ENCODE measurements at regions not wholly inside any gene's neighbourhood (a gene's known extent, or its start where the extent isn't known, plus 50 kb on each side); places are given as distances from the start of the nearest gene placed in this dataset.

GRCh38 chr3:118817748-118818165 lies 216.9 kb downstream of the IGSF11 start:
- intact Hi-C loops (cut with DNase I; ENCODE audit: low total_unique reads): no loop called here
- no peak for DNase-seq
- Histone ChIP-seq H3K9me3 (no peaks in the 10 kb centered on the region), H3K27ac (no peak overlapping the region), H3K4me1 (no peaks in the 10 kb centered on the region), H3K36me3 (no peaks in the 10 kb centered on the region), H3K4me3 (no peak overlapping the region), H3K27me3 (no peaks in the 10 kb centered on the region)
- TF ChIP-seq, protein P1, sequence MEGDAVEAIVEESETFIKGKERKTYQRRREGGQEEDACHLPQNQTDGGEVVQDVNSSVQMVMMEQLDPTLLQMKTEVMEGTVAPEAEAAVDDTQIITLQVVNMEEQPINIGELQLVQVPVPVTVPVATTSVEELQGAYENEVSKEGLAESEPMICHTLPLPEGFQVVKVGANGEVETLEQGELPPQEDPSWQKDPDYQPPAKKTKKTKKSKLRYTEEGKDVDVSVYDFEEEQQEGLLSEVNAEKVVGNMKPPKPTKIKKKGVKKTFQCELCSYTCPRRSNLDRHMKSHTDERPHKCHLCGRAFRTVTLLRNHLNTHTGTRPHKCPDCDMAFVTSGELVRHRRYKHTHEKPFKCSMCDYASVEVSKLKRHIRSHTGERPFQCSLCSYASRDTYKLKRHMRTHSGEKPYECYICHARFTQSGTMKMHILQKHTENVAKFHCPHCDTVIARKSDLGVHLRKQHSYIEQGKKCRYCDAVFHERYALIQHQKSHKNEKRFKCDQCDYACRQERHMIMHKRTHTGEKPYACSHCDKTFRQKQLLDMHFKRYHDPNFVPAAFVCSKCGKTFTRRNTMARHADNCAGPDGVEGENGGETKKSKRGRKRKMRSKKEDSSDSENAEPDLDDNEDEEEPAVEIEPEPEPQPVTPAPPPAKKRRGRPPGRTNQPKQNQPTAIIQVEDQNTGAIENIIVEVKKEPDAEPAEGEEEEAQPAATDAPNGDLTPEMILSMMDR (IDR thresholded peaks at IDR 0.05): peak; percentile 35 to 48

DNA sequence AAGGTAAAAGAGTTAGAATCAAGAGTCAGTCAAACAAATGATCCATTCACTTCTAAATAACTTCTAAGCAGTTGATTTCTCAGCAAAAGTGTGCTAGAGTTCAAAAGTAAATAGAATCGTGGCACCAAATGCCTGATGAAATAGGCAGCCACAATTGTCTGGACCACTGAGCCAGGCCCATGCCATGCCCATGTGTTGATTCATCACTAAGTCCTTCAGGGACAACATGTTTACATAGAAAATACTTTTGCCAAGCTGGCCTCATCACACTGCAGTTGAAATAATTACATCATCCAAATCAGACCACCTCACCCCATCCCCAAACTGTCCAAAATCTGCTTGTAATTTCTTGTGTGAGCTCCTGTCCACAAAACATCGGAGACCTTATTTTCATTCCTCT lies 216.3 kb downstream of the IGSF11 start:
- H3K36me3 ChIP-seq: no peaks in the 10 kb centered on the region
- intact Hi-C loops (cut with DNase I; ENCODE audit: low total_unique reads): no loop called here
- H3K27ac ChIP-seq: no peak overlapping the region
- no peaks in the 10 kb centered on the region for H3K4me1 ChIP-seq
- TF ChIP-seq, protein P1 (IDR thresholded peaks at IDR 0.05): no peak
- H3K4me3 ChIP-seq: no peak overlapping the region
- H3K27me3 ChIP-seq: no peaks in the 10 kb centered on the region
- no peak for DNase-seq
- no peaks in the 10 kb centered on the region for H3K9me3 ChIP-seq

DNA sequence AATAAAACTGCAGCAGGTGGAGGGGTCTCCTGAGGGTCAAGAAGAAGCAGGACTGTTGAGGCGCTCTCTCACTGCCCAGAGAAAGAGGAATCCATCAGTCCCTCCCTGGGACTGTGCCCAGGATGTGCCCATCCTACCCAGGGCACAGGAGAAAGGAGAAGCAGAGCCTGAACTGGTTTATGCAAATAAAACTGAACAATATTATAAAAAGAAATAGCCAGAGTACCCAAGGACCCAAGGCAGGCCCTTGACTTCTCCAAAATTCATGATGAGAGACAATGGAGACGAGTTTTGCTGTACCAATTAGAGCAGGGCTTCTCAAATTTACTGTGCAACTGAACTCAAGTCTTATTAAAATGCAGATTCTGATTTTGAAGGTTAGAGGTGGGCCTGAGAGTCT lies 211.0 kb downstream of the IGSF11 start:
- TF ChIP-seq, protein P1 (IDR thresholded peaks at IDR 0.05): no peak
- Histone ChIP-seq H3K27me3 (no peaks in the 10 kb centered on the region), H3K4me3 (no peak overlapping the region), H3K9me3 (no peaks in the 10 kb centered on the region), H3K36me3 (no peaks in the 10 kb centered on the region), H3K4me1 (no peaks in the 10 kb centered on the region), H3K27ac (no peak overlapping the region)
- DNase-seq: no peak
- intact Hi-C loops (cut with DNase I; ENCODE audit: low total_unique reads): no loop called here

DNA sequence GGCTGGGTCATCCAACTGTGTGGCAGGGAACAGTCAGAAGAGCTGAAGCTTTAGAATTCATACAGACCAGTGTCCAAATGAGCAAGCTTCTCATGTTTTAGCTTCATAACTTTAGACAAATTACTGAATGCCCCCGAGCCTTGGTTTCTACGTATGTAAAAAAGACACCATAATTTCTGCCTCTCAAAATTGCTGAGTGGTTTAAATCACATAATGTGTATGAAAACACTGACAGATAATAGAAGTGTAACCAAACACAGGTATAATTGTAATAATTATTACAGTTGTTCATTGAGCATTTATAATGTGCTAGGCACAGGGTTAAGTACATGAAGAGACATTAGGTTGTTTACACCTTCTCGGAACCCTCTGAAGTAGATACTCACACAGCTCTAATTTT lies 207.2 kb downstream of the IGSF11 start:
- Histone ChIP-seq H3K27me3 (no peaks in the 10 kb centered on the region), H3K36me3 (no peaks in the 10 kb centered on the region), H3K4me1 (no peaks in the 10 kb centered on the region), H3K27ac (no peak overlapping the region), H3K4me3 (no peak overlapping the region), H3K9me3 (no peaks in the 10 kb centered on the region)
- intact Hi-C loops (cut with DNase I; ENCODE audit: low total_unique reads): no loop called here
- no peak for DNase-seq
- TF ChIP-seq, protein P1 (IDR thresholded peaks at IDR 0.05): no peak

DNA sequence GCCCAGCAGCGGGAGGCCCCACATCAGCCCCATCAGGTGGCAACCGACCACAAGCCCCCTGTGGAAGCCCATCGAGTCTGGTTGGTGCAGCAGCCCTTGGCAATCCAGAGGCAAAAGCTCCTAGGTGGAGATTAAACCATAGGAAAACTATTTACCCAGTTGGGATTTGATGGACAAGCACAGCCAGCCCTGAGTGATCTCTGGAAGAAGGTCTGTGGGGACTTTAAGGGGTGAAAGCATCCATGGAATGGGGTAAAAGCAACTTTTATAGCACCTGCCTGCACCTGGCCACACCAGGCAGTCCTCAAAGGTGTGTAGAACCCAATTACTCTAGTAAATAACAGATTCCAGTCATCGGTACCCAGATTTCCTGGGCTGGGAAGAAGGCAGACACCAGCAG lies 206.3 kb downstream of the IGSF11 start:
- Histone ChIP-seq H3K9me3 (no peaks in the 10 kb centered on the region), H3K27me3 (no peaks in the 10 kb centered on the region), H3K4me3 (no peak overlapping the region), H3K36me3 (no peaks in the 10 kb centered on the region), H3K27ac (no peak overlapping the region), H3K4me1 (no peaks in the 10 kb centered on the region)
- intact Hi-C loops (cut with DNase I; ENCODE audit: low total_unique reads): no loop called here
- TF ChIP-seq, protein P1 (IDR thresholded peaks at IDR 0.05): no peak
- DNase-seq: no peak

GRCh38 chr3:118833075-118833474 lies 201.6 kb downstream of the IGSF11 start:
- H3K9me3 ChIP-seq: no peaks in the 10 kb centered on the region
- no peak overlapping the region for H3K27ac ChIP-seq
- intact Hi-C loops (cut with DNase I; ENCODE audit: low total_unique reads): no loop called here
- DNase-seq: no peak
- no peak overlapping the region for H3K4me3 ChIP-seq
- TF ChIP-seq, protein P1 (IDR thresholded peaks at IDR 0.05): no peak
- H3K27me3 ChIP-seq: no peaks in the 10 kb centered on the region
- H3K4me1 ChIP-seq: no peaks in the 10 kb centered on the region
- no peaks in the 10 kb centered on the region for H3K36me3 ChIP-seq
